Liver (tissue), 8 donors: ENCODE measurements at regions not wholly inside any gene's neighbourhood (a gene's known extent, or its start where the extent isn't known, plus 50 kb on each side); places are given as distances from the start of the nearest gene placed in this dataset.
"Not testable (repeated sequence)": the region's sequence is repeated elsewhere in the genome, so short reads cannot be mapped to it uniquely, and the experiment has no call there.

Experiments
- DNase-seq: peaks from one replicate; pipeline ENCODE4 v3.0.0-alpha.2; 2017; ENCODE audit warnings: low spot score
- H3K27ac ChIP-seq, 2 donors: one replicate each; pipeline ENCODE4 v1.7.0; 2013; ENCODE audit warnings: inconsistent platforms in 2 of 2, low read length in 2 of 2, control low read depth in 1 of 2, low read depth in 1 of 2, mild to moderate bottlenecking in 1 of 2
- H3K27me3 ChIP-seq, 4 donors: one replicate each; pipeline versions ENCODE4 v1.6.1 to v1.7.0; 2013; ENCODE audit warnings: low read length in 3 of 4, inconsistent platforms in 1 of 4, mild to moderate bottlenecking in 1 of 4, moderate library complexity in 1 of 4; ENCODE audit not compliant: control insufficient read depth in 4 of 4, insufficient read depth in 4 of 4
- H3K36me3 ChIP-seq, 4 donors: one replicate each; pipeline versions ENCODE4 v1.6.1 to v1.7.0; 2013; ENCODE audit warnings: low read length in 3 of 4, mild to moderate bottlenecking in 3 of 4, low read depth in 1 of 4, moderate library complexity in 1 of 4; ENCODE audit not compliant: control insufficient read depth in 4 of 4, insufficient read depth in 3 of 4
- H3K4me1 ChIP-seq, 4 donors: one replicate each; pipeline versions ENCODE4 v1.6.1 to v1.7.0; 2013; ENCODE audit warnings: low read length in 3 of 4, mild to moderate bottlenecking in 3 of 4, moderate library complexity in 1 of 4; ENCODE audit not compliant: control insufficient read depth in 4 of 4, insufficient read depth in 4 of 4
- H3K4me3 ChIP-seq, 3 donors: one replicate each; pipeline versions ENCODE4 v1.6.1 to v1.7.0; 2013; ENCODE audit warnings: low read length in 3 of 3, control low read depth in 1 of 3, low read depth in 1 of 3, mild to moderate bottlenecking in 1 of 3
- H3K9ac ChIP-seq, 2 donors: one replicate each; pipeline ENCODE4 v1.7.0; 2013; ENCODE audit warnings: low read length in 2 of 2, mild to moderate bottlenecking in 2 of 2, moderate library complexity in 2 of 2, control low read depth in 1 of 2, low read depth in 1 of 2
- H3K9me3 ChIP-seq, 4 donors: one replicate each; pipeline versions ENCODE4 v1.6.1 to v1.7.0; 2013; ENCODE audit warnings: low read length in 3 of 4; ENCODE audit not compliant: control insufficient read depth in 4 of 4
- EGR1 ChIP-seq, 2 donors: IDR thresholded peaks; 2 replicates each; pipeline ENCODE4 v1.6.1; 2016 to 2018; ENCODE audit warnings: antibody characterized with exemption in 2 of 2, low read depth in 2 of 2
- FOXA1 ChIP-seq: IDR thresholded peaks from 2 replicates; pipeline ENCODE4 v1.6.1; 2016; ENCODE audit warnings: antibody characterized with exemption
- FOXA2 ChIP-seq: IDR thresholded peaks from 2 replicates; pipeline ENCODE4 v1.6.1; 2016; ENCODE audit warnings: antibody characterized with exemption
- GABPA ChIP-seq, 2 donors: IDR thresholded peaks in 1 of 2; conservative IDR thresholded peaks in 1 of 2; 2 replicates each; pipeline ENCODE4 v1.6.1; 2016; ENCODE audit warnings: antibody characterized with exemption in 2 of 2, mild to moderate bottlenecking in 1 of 2, moderate library complexity in 1 of 2
- HNF4A ChIP-seq, 2 donors: conservative IDR thresholded peaks; 2 replicates each; pipeline ENCODE4 v1.6.1; 2016; ENCODE audit warnings: antibody characterized with exemption in 2 of 2, mild to moderate bottlenecking in 2 of 2
- HNF4G ChIP-seq: IDR thresholded peaks from 2 replicates; pipeline ENCODE4 v1.6.1; 2016; ENCODE audit warnings: antibody characterized with exemption
- JUND ChIP-seq, 2 donors: IDR thresholded peaks; 2 replicates each; pipeline ENCODE4 v1.6.1; 2016; ENCODE audit warnings: antibody characterized with exemption in 2 of 2
- RAD21 ChIP-seq, 2 donors: IDR thresholded peaks; 2 replicates each; pipeline ENCODE4 v1.6.1; 2016; ENCODE audit warnings: antibody characterized with exemption in 2 of 2, mild to moderate bottlenecking in 2 of 2
- RXRA ChIP-seq, 2 donors: IDR thresholded peaks; 2 replicates each; pipeline ENCODE4 v1.6.1; 2017 to 2018; ENCODE audit warnings: antibody characterized with exemption in 2 of 2, mild to moderate bottlenecking in 1 of 2
- TAF1 ChIP-seq: conservative IDR thresholded peaks from 2 replicates; pipeline ENCODE4 v1.6.1; 2016; ENCODE audit warnings: antibody characterized with exemption, mild to moderate bottlenecking
- YY1 ChIP-seq: IDR thresholded peaks from 2 replicates; pipeline ENCODE4 v1.6.1; 2016; ENCODE audit warnings: antibody characterized with exemption, mild to moderate bottlenecking
- WGBS: extraction: QIAGEN DNeasy Blood & Tissue Kit; methylation state at CpG from one replicate; pipeline ENCODE4 v1.1.7; 2013; 5-methylcytosine and 5-hydroxymethylcytosine counted together
- TF ChIP-seq, protein P1 (sequence below): IDR thresholded peaks from 2 replicates; pipeline ENCODE4 v1.6.1; 2016; ENCODE audit warnings: antibody characterized with exemption
- TF ChIP-seq, protein P2 (sequence below): IDR thresholded peaks from 2 replicates; pipeline ENCODE4 v1.6.1; 2016; ENCODE audit warnings: antibody characterized with exemption
- TF ChIP-seq, protein P3 (sequence below): IDR thresholded peaks from 2 replicates; pipeline ENCODE4 v1.6.1; 2016; ENCODE audit warnings: antibody characterized with exemption
- TF ChIP-seq, protein P4 (sequence below): IDR thresholded peaks from 2 replicates; pipeline ENCODE4 v1.6.1; 2016; ENCODE audit warnings: antibody characterized with exemption, mild to moderate bottlenecking
- TF ChIP-seq, protein P5 (sequence below): fragments of 150-350 bp; IDR thresholded peaks from 2 replicates; pipeline ENCODE4 v1.5.1; 2017; ENCODE audit warnings: improper control_type of control experiment, low read depth, low read length; ENCODE audit not compliant: missing input control
- donor health status: healthy.
- donor health status: healthy.
- donor health status: healthy.
- donor health status: healthy.
- donor health status: healthy.

DNA sequence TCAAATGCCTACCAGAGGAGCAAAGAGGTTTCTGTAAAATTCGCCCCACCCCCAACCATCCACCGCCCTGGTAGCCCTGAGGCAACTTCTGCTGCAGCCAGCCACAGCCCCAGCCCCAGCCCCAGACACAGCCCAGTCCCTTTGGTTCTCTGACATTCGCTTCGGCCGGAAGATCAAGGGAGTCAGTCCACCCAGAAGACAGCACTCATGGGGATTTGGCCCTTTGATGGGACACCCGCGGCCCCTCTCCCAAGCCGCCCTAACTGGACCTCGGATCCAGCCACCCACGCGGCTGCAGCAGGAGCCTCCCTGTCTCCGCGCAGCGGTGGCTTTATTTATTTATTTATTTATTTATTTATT, 3881.0 kb downstream of the SRGAP2C start (continued):
- no peak for TF ChIP-seq GABPA (IDR thresholded peaks at IDR 0.05 in 1 of 2, conservative IDR thresholded peaks at IDR 0.05 in 1 of 2)
- no peak for TF ChIP-seq RXRA (IDR thresholded peaks at IDR 0.05)
- TF ChIP-seq FOXA2: no peak
- TF ChIP-seq HNF4A (conservative IDR thresholded peaks at IDR 0.05): no peak
- TF ChIP-seq, protein P1, sequence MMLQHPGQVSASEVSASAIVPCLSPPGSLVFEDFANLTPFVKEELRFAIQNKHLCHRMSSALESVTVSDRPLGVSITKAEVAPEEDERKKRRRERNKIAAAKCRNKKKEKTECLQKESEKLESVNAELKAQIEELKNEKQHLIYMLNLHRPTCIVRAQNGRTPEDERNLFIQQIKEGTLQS: no peak

DNA sequence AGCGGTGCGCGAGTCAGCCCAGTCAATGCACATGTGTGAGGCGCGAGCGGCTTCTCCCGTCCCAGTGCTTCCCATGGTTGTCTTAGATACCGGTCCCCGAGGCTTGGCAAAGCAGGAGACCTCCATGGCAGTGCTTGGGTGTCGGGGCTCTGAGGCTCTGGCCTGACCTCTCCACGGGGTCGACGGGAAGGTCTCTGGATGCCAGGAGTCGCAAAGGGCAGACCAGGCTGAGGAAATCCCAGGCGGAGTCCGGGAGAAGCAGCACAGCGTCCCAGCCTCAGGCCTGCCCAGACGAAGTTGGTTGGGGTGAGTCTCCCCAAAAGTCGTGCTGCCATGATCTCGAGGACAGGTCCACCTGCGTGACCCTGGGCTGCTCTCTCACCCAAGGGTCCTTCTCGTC, 3881.6 kb downstream of the SRGAP2C start:
- H3K9ac ChIP-seq: no peak overlapping the region
- no peaks in the 10 kb centered on the region for H3K4me1 ChIP-seq
- H3K36me3 ChIP-seq: no peaks in the 10 kb centered on the region
- DNase-seq: no peak
- no peak overlapping the region for H3K27ac ChIP-seq
- H3K4me3 ChIP-seq: peak overlapping the region in 1 of 3 donors; percentile 5
- TF ChIP-seq, protein P2, sequence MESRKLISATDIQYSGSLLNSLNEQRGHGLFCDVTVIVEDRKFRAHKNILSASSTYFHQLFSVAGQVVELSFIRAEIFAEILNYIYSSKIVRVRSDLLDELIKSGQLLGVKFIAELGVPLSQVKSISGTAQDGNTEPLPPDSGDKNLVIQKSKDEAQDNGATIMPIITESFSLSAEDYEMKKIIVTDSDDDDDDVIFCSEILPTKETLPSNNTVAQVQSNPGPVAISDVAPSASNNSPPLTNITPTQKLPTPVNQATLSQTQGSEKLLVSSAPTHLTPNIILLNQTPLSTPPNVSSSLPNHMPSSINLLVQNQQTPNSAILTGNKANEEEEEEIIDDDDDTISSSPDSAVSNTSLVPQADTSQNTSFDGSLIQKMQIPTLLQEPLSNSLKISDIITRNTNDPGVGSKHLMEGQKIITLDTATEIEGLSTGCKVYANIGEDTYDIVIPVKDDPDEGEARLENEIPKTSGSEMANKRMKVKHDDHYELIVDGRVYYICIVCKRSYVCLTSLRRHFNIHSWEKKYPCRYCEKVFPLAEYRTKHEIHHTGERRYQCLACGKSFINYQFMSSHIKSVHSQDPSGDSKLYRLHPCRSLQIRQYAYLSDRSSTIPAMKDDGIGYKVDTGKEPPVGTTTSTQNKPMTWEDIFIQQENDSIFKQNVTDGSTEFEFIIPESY: no peak
- TF ChIP-seq, protein P3, sequence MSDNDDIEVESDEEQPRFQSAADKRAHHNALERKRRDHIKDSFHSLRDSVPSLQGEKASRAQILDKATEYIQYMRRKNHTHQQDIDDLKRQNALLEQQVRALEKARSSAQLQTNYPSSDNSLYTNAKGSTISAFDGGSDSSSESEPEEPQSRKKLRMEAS: no peak
- TF ChIP-seq RAD21 (IDR thresholded peaks at IDR 0.05) (no peak), JUND (IDR thresholded peaks at IDR 0.05) (no peak), HNF4G (no peak)
- H3K9me3 ChIP-seq: peaks cover 10 to 27% (median 23%) of the 10 kb centered on the region in 4 donors
- no peaks in the 10 kb centered on the region for H3K27me3 ChIP-seq
- 80% methylated on average over 22 of the region's 22 CpGs for WGBS

DNA sequence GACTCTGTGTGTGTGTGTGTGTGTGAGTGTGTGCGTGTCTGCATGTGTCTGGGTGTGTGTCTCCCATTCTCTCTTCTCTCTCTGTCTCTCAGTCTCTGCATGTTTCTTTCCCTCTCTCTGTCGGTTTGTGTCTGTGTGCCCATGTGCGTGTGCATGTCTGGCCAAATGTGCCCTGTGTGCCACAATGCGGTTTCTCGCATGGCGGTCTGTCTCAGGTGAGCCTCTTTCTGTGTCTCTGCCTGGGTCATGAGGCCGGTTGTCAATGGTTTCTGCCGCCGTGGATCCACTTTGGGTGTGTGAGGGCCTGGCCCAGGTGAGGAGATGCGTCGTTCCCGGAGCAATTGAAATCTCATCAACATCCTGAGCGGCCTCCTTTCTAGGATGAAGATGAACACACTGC, 3882.1 kb downstream of the SRGAP2C start:
- not testable (repeated sequence) for H3K27ac ChIP-seq, H3K4me1 ChIP-seq, H3K27me3 ChIP-seq, H3K4me3 ChIP-seq, H3K36me3 ChIP-seq, H3K9ac ChIP-seq, DNase-seq
- peaks cover 11 to 32% (median 23%) of the 10 kb centered on the region in 4 donors for H3K9me3 ChIP-seq
- WGBS: 90% methylated on average over 13 of the region's 13 CpGs

DNA sequence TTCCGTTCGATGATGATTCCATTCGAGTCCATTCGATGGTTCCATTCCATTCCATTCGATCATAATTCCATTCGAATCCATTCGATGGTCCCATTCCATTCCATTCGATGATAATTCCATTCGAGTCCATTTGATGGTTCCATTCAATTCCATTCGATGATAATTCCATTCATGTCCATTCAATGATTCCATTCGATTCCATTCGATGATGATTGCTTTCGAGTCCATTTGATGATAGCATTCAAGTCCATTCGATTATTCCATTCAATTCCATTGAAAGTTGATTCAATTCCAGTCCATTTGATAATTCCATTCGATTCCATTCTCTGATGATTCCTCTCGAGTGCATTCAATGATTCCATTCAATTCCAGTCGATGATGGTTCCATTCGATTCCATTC, 3895.3 kb downstream of the SRGAP2C start:
- H3K36me3 ChIP-seq: no peaks in the 10 kb centered on the region
- WGBS: 68% methylated on average over 18 of the region's 18 CpGs
- peak overlapping the region in 2 of 3 donors; percentile 3 to 45 for H3K4me3 ChIP-seq
- H3K9me3 ChIP-seq: peaks cover 0 to 57% (median 27%) of the 10 kb centered on the region in 4 donors
- H3K27me3 ChIP-seq: no peaks in the 10 kb centered on the region
- H3K27ac ChIP-seq: no peak overlapping the region
- DNase-seq: no peak
- no peak overlapping the region for H3K9ac ChIP-seq
- H3K4me1 ChIP-seq: no peaks in the 10 kb centered on the region
- TF ChIP-seq TAF1 (no peak), EGR1 (IDR thresholded peaks at IDR 0.05; ENCODE audit: low read depth in 2 of 2) (no peak), JUND (IDR thresholded peaks at IDR 0.05) (no peak), FOXA1 (no peak), RXRA (IDR thresholded peaks at IDR 0.05) (no peak), GABPA (IDR thresholded peaks at IDR 0.05 in 1 of 2, conservative IDR thresholded peaks at IDR 0.05 in 1 of 2) (no peak), YY1 (no peak)
- TF ChIP-seq, protein P4, sequence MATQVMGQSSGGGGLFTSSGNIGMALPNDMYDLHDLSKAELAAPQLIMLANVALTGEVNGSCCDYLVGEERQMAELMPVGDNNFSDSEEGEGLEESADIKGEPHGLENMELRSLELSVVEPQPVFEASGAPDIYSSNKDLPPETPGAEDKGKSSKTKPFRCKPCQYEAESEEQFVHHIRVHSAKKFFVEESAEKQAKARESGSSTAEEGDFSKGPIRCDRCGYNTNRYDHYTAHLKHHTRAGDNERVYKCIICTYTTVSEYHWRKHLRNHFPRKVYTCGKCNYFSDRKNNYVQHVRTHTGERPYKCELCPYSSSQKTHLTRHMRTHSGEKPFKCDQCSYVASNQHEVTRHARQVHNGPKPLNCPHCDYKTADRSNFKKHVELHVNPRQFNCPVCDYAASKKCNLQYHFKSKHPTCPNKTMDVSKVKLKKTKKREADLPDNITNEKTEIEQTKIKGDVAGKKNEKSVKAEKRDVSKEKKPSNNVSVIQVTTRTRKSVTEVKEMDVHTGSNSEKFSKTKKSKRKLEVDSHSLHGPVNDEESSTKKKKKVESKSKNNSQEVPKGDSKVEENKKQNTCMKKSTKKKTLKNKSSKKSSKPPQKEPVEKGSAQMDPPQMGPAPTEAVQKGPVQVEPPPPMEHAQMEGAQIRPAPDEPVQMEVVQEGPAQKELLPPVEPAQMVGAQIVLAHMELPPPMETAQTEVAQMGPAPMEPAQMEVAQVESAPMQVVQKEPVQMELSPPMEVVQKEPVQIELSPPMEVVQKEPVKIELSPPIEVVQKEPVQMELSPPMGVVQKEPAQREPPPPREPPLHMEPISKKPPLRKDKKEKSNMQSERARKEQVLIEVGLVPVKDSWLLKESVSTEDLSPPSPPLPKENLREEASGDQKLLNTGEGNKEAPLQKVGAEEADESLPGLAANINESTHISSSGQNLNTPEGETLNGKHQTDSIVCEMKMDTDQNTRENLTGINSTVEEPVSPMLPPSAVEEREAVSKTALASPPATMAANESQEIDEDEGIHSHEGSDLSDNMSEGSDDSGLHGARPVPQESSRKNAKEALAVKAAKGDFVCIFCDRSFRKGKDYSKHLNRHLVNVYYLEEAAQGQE: no peak
- TF ChIP-seq, protein P2: no peak
- TF ChIP-seq, protein P5, sequence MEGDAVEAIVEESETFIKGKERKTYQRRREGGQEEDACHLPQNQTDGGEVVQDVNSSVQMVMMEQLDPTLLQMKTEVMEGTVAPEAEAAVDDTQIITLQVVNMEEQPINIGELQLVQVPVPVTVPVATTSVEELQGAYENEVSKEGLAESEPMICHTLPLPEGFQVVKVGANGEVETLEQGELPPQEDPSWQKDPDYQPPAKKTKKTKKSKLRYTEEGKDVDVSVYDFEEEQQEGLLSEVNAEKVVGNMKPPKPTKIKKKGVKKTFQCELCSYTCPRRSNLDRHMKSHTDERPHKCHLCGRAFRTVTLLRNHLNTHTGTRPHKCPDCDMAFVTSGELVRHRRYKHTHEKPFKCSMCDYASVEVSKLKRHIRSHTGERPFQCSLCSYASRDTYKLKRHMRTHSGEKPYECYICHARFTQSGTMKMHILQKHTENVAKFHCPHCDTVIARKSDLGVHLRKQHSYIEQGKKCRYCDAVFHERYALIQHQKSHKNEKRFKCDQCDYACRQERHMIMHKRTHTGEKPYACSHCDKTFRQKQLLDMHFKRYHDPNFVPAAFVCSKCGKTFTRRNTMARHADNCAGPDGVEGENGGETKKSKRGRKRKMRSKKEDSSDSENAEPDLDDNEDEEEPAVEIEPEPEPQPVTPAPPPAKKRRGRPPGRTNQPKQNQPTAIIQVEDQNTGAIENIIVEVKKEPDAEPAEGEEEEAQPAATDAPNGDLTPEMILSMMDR: no peak
- TF ChIP-seq, protein P1: no peak
